ENCODE measurements at regions not wholly inside any gene's neighbourhood (a gene's known extent, or its start where the extent isn't known, plus 50 kb on each side); places are given as distances from the start of the nearest gene placed in this dataset.
"Not testable (repeated sequence)": the region's sequence is repeated elsewhere in the genome, so short reads cannot be mapped to it uniquely, and the experiment has no call there.

DNA sequence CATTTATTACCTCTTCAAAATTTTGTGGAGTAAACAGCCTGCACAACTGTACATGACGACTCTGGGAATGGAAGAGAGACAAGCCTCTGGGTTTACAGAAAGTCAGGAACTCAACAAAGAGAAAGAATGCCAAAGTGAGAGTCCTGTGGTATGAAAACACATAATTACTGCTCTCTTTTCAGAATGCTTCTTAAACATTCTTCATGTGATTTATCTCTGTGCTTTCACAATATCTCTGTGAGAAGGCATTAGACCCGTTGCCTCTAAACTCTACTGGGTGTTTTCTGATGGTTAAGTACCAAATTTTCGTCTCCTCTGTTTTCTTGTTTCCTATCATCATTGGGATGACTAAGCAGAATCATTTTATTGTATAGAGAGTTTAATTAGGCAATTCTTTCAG, 966.6 kb upstream of the SLIT2 start:
- DNase-seq: no peak

- no peak for DNase-seq
These were observed 973.0 kb upstream of the SLIT2 start for GRCh38 chr4:19278665-19279064.

- DNase-seq: no peak
These were observed 985.1 kb upstream of the SLIT2 start for GRCh38 chr4:19266566-19266965.

- DNase-seq: no peak
These were observed 989.2 kb upstream of the SLIT2 start for GRCh38 chr4:19262467-19262866.

DNA sequence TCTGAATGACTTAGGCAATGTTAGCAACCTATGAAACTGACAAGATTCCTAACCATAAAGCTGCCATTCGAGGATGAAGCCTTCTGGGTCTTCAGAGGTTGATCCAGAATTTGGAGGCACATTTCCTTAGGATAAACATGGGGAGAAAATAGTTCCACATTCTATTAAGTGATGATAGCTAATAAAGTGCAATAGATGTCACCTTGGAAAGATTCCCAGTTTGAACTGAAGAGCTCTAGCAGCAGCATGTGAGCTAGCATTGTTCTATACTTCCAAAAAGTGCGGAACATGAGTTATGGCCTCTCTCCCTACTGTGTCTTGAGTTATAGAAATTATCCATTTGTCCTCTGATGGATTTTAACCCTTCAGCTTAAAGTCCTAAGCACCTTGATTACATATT, 991.4 kb upstream of the SLIT2 start:
- no peak for DNase-seq

DNA sequence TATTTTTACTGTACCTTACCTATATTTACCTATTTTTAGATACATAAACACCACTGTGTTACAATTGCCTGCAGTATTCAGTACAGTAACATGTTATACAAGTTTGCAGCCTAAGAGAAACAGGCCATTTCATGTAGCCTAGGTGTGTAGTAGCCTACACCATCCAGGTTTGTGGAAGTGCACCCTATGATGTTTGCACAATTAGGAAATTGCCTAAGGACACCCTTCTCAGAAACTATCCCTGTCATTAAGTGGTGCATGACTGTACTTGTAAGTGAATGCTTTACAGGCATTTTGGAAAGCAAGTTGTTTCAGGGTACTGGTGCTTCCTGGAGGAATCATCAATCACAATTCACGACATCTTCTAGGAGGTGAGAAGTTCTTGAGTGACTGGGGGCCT, 991.8 kb upstream of the SLIT2 start:
- no peak for DNase-seq

DNA sequence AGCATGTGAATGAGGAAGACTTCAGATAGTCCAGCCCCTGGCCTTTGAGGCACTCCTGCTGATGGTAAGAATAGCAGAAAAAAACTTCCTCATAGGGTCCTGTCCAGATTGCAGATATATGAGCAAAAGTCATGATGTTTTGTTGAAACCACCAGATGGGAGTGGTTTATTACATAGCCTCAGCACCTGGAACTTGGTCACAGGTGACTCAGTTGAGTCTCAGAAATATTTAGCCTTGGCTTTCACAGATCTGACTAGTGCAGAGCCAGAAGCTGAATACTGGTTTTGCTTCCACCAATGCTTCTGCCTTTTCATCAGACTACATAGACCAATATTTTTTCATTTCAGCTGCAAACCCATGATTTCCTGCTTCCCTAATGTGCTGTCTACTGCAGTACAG, 994.9 kb upstream of the SLIT2 start:
- no peak for DNase-seq

- no peak for DNase-seq
These were observed 997.2 kb upstream of the SLIT2 start for GRCh38 chr4:19254486-19254885.

- no peak for DNase-seq
These were observed 1003.7 kb upstream of the SLIT2 start for GRCh38 chr4:19248023-19248422.

DNA sequence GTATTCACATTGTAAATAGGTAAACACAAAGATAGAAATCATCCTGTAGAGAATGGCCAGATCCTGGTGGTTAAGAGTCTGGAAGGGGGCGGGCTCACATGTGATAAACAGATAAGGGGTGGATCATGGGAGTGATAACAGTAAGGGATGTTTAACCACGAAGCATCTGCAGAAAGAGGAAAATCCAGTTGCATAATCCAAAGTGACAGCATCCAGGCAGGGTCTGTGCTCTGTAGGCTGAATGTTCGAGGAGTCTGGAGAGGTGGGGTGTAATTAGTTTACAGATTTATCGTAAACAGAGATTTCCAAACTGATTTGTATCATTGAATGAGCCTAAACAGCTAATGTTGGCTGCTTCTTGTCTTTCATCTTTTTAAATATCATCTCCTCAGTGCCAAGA, 1009.8 kb upstream of the SLIT2 start:
- no peak for DNase-seq

GRCh38 chr4:19239565-19239964, 1012.1 kb upstream of the SLIT2 start:
- DNase-seq: no peak

DNA sequence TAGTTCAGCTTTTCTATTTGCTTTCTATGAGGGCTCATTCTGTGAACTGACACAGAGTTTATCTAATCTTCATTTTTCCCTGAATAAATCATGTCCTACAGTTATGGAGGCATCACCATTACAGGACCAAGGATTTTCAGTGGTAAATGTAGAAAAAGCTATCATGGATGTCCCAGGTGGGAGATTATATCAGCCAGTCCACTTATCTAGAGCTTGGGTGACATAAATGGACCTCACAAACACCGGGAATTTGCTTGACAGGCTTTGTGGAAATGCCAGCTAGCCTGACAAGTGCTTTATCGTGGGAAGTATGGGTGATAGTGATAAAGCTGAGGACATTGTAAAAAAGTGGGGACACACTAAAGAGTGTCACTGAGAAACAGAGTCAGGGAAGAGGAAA, 1015.2 kb upstream of the SLIT2 start:
- no peak for DNase-seq

DNA sequence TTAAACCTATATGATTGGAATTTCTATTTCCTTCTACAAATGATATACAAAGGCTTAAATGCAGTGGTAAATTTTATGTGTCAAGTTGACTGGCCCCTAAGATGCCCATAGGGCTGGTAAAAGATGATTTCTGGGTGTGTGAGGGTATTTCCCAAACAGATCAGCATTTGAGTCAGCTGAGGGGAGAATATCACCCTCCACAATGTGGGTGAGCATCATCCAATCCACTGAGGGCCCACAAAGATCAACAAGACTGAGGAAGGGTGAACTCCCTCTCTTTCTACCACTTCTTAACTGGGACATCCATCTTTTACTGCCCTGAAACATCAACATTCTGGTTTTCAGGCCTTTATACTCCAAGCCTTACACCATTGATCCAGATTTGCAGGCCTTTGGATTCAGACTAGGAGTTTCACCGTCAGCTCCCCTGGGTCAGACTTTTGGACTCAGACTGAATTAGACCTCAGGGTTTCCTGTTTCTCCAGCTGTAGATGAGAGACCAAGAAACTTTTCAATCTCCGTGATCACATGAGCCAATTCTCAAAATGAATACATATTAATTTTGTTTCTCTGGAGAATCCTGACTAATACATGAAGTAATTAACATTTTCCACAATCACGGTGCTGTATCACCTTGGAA, 1020.7 kb upstream of the SLIT2 start:
- DNase-seq: no peak

DNA sequence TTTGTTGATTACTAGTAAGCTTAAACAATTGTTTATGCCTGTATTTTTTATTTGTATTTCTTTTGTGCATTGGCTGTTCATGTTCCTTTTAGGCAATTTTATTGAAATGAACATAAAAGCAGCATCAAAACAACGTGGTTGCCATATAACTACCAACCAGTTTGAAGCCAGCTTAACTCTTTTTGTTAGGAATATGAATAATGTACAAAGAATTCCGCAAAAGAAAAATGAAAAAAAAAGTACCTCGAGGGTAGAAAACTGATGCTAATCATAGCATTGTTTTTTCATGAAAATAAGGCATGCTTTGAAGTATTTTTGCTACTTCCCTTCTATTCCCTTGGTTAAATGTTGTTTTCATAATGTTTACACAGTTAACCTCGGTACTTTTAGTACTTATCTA, 1024.0 kb upstream of the SLIT2 start:
- no peak for DNase-seq

- no peak for DNase-seq
These were observed 1026.9 kb upstream of the SLIT2 start for GRCh38 chr4:19224820-19225219.

- no peak for DNase-seq
These were observed 1035.2 kb upstream of the SLIT2 start for GRCh38 chr4:19216476-19216875.

- no peak for DNase-seq
These were observed 1037.0 kb upstream of the SLIT2 start for GRCh38 chr4:19214591-19215186.

DNA sequence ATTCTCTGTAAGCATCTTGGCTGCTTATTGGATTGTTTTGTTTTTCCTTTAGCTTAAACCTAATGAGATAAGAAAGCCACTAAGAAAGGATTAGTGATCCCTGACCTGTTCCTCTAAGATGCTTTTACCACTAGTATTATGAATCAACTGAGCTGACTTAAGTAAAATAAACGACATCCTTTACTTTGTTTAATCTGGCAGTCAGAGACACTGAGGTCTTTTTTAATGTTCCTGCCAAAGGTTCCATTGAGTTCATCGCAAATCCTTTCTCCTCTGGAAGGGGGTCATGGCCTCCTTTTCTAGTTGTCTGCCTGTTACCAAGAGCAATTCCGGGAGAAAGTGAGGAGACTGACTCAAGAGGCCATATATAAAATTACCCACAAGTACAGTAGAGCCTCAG, 1038.3 kb upstream of the SLIT2 start:
- no peak for DNase-seq

DNA sequence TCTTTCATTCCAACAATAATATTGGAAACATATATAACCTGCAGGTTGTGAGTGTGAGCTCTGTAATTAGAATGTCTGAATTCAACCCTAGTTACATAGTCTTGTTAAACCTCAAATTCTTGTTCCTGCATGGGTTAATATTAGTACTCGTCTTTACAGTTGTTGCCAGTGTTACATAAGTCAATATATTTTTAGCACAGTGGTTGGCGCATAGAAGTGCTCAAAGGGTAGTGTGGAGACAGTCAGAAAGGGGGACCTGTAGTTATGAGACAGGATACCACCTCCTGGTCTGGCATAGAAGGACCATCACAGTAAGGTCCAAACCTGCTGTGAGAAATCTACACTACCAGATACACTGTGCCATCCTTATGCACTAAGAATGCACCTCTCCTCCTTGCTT, 1045.9 kb upstream of the SLIT2 start:
- DNase-seq: no peak

- not testable (repeated sequence) for DNase-seq
These were observed 1053.9 kb upstream of the SLIT2 start for GRCh38 chr4:19197838-19198237.

GRCh38 chr4:19195696-19196095, 1056.0 kb upstream of the SLIT2 start:
- no peak for DNase-seq

- DNase-seq: no peak
These were observed 1057.0 kb upstream of the SLIT2 start for GRCh38 chr4:19194672-19195071.

- no peak for DNase-seq
These were observed 1058.3 kb upstream of the SLIT2 start for GRCh38 chr4:19193274-19193981.

- no peak for DNase-seq
These were observed 1059.6 kb upstream of the SLIT2 start for GRCh38 chr4:19191979-19192650.
